Natural killer cell (primary cell): ENCODE measurements at regions not wholly inside any gene's neighbourhood (a gene's known extent, or its start where the extent isn't known, plus 50 kb on each side); places are given as distances from the start of the nearest gene placed in this dataset.

Experiments used
- ATAC-seq, 3 donors: fragments of 150-1000 bp in 2 of 3; fragments of 200-7000 bp in 1 of 3; cut with Tn5 transposase; 1 replicate in 1 of 3; 2 replicates in 2 of 3; pipeline ENCODE4 v1.10.0; 2021; ENCODE audit warnings: mild to moderate bottlenecking in 2 of 3, moderate library complexity in 2 of 3
- DNase-seq, 2 donors: peaks; one replicate each; pipeline versions ENCODE4 v3.0.0 to v3.0.0-alpha.2; 2013 to 2021; ENCODE audit warnings: mixed read lengths in 1 of 2
- H3K27ac ChIP-seq: one replicate; pipeline ENCODE4 v1.5.1; 2013; ENCODE audit warnings: mild to moderate bottlenecking, low read length
- H3K27me3 ChIP-seq: one replicate; pipeline ENCODE4 v1.6.1; 2013; ENCODE audit warnings: low read length; ENCODE audit not compliant: control insufficient read depth, insufficient read depth
- H3K36me3 ChIP-seq: one replicate; pipeline ENCODE4 v1.6.1; 2013; ENCODE audit warnings: low read length; ENCODE audit not compliant: control insufficient read depth, insufficient read depth
- H3K4me1 ChIP-seq: one replicate; pipeline ENCODE4 v1.6.1; 2013; ENCODE audit warnings: low read length; ENCODE audit not compliant: control insufficient read depth, insufficient read depth
- H3K4me3 ChIP-seq: one replicate; pipeline ENCODE4 v1.5.1; 2013; ENCODE audit warnings: low read length
- H3K9me3 ChIP-seq: one replicate; pipeline ENCODE4 v1.6.1; 2013; ENCODE audit warnings: low read length; ENCODE audit not compliant: control insufficient read depth, insufficient read depth
- H3K27ac Mint-ChIP-seq, 2 donors: one replicate each; pipeline ENCODE4 v1.8.0; 2022; ENCODE audit warnings: mild to moderate bottlenecking in 2 of 2, mixed read lengths in 2 of 2, moderate library complexity in 1 of 2
- H3K27me3 Mint-ChIP-seq, 2 donors: one replicate each; pipeline ENCODE4 v1.8.0; 2022; ENCODE audit warnings: low read depth in 2 of 2, mixed read lengths in 2 of 2
- H3K36me3 Mint-ChIP-seq: one replicate; pipeline ENCODE4 v1.8.0; 2022; ENCODE audit warnings: mixed read lengths
- H3K4me1 Mint-ChIP-seq, 2 donors: one replicate each; pipeline ENCODE4 v1.8.0; 2022; ENCODE audit warnings: mixed read lengths in 2 of 2
- H3K4me3 Mint-ChIP-seq: one replicate; pipeline ENCODE4 v1.8.0; 2022; ENCODE audit warnings: mild to moderate bottlenecking, moderate library complexity, mixed read lengths
- H3K9me3 Mint-ChIP-seq, 2 donors: one replicate each; pipeline ENCODE4 v1.8.0; 2022; ENCODE audit warnings: mixed read lengths in 2 of 2
- WGBS: methylation state at CpG from one replicate; pipeline ENCODE4 v1.1.7; 2013; ENCODE audit warnings: missing lambda C conversion rate; ENCODE audit not compliant: insufficient coverage; 5-methylcytosine and 5-hydroxymethylcytosine counted together
- intact Hi-C: fragments of 100-400 bp; cut with micrococcal nuclease; formaldehyde crosslinking; loops from one replicate; pipeline ENCODE4 v1.14.2; 2022
- TF ChIP-seq, protein P1 (sequence below): fragments of 200-600 bp; IDR thresholded peaks from one replicate; pipeline ENCODE4 v1.8.0; 2022; ENCODE audit warnings: antibody characterized with exemption

- intact Hi-C loops = no loop called here
- ATAC-seq = no peak
- Histone ChIP-seq H3K4me1 (no peaks in the 10 kb centered on the region), H3K9me3 (peaks cover 4% of the 10 kb centered on the region), H3K36me3 (no peaks in the 10 kb centered on the region), H3K4me3 (no peak overlapping the region), H3K27ac (no peak overlapping the region), H3K27me3 (no peaks in the 10 kb centered on the region)
- Mint-ChIP-seq H3K9me3 (peaks cover 6 to 8% of the 10 kb centered on the region in 2 donors), H3K27ac (no peak overlapping the region), H3K4me3 (no peak overlapping the region), H3K4me1 (no peaks in the 10 kb centered on the region), H3K36me3 (no peaks in the 10 kb centered on the region), H3K27me3 (no peaks in the 10 kb centered on the region)
- no peak for DNase-seq
- TF ChIP-seq, protein P1, sequence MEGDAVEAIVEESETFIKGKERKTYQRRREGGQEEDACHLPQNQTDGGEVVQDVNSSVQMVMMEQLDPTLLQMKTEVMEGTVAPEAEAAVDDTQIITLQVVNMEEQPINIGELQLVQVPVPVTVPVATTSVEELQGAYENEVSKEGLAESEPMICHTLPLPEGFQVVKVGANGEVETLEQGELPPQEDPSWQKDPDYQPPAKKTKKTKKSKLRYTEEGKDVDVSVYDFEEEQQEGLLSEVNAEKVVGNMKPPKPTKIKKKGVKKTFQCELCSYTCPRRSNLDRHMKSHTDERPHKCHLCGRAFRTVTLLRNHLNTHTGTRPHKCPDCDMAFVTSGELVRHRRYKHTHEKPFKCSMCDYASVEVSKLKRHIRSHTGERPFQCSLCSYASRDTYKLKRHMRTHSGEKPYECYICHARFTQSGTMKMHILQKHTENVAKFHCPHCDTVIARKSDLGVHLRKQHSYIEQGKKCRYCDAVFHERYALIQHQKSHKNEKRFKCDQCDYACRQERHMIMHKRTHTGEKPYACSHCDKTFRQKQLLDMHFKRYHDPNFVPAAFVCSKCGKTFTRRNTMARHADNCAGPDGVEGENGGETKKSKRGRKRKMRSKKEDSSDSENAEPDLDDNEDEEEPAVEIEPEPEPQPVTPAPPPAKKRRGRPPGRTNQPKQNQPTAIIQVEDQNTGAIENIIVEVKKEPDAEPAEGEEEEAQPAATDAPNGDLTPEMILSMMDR = no peak
- 76% methylated on average over 2 of the region's 2 CpGs for WGBS
These were observed 217.7 kb upstream of the ZP4 start for GRCh38 chr1:238108417-238108816.

- no peaks in the 10 kb centered on the region for H3K36me3 Mint-ChIP-seq
- intact Hi-C loops = no loop called here
- Histone ChIP-seq H3K4me1 (no peaks in the 10 kb centered on the region), H3K4me3 (no peak overlapping the region), H3K27me3 (no peaks in the 10 kb centered on the region), H3K9me3 (peaks cover 4% of the 10 kb centered on the region), H3K27ac (no peak overlapping the region), H3K36me3 (no peaks in the 10 kb centered on the region)
- H3K4me3 Mint-ChIP-seq = no peak overlapping the region
- no peak overlapping the region for H3K27ac Mint-ChIP-seq
- TF ChIP-seq, protein P1 = no peak
- no CpG with 5 or more reads among the region's 1 CpG for WGBS
- no peak for ATAC-seq
- no peaks in the 10 kb centered on the region for H3K27me3 Mint-ChIP-seq
- peaks cover 6 to 8% of the 10 kb centered on the region in 2 donors for H3K9me3 Mint-ChIP-seq
- no peak for DNase-seq
- no peaks in the 10 kb centered on the region for H3K4me1 Mint-ChIP-seq
These were observed 216.6 kb upstream of the ZP4 start for GRCh38 chr1:238107322-238107721.

GRCh38 chr1:238104752-238105151 is 214.0 kb upstream of the ZP4 start:
- H3K9me3 Mint-ChIP-seq = peaks cover under 1 to 6% of the 10 kb centered on the region in 2 donors
- TF ChIP-seq, protein P1 = no peak
- H3K4me3 ChIP-seq = no peak overlapping the region
- H3K9me3 ChIP-seq = peaks cover 4% of the 10 kb centered on the region
- H3K27ac ChIP-seq = no peak overlapping the region
- no peaks in the 10 kb centered on the region for H3K36me3 Mint-ChIP-seq
- no peaks in the 10 kb centered on the region for H3K4me1 Mint-ChIP-seq
- no peak overlapping the region for H3K4me3 Mint-ChIP-seq
- no peaks in the 10 kb centered on the region for H3K27me3 Mint-ChIP-seq
- no peak for DNase-seq
- intact Hi-C loops = no loop called here
- ATAC-seq = no peak
- 50% methylated on average over 2 of the region's 2 CpGs for WGBS
- no peaks in the 10 kb centered on the region for H3K4me1 ChIP-seq
- no peak overlapping the region for H3K27ac Mint-ChIP-seq
- H3K27me3 ChIP-seq = no peaks in the 10 kb centered on the region
- no peaks in the 10 kb centered on the region for H3K36me3 ChIP-seq

DNA sequence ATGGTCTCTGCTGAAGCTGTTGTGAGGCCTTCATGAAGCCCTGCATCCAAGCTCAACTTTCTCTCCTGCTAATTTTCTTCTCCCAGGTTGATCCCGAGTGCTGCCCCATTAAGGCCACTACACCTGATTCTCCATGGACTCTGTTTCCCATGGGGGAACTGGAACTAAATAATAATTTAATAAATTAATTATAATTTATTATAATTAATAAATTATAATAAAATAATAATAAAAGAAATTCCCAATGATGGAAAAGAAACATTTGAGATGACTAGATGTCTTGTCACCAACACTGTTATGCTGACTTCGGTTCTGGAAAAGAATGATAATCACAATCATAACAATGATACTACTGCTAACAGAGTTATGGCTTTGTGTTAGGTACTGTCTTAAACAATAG is 211.2 kb upstream of the ZP4 start:
- Histone ChIP-seq H3K4me1 (no peaks in the 10 kb centered on the region), H3K4me3 (no peak overlapping the region), H3K36me3 (no peaks in the 10 kb centered on the region), H3K9me3 (peaks cover 4% of the 10 kb centered on the region), H3K27ac (no peak overlapping the region), H3K27me3 (no peaks in the 10 kb centered on the region)
- Mint-ChIP-seq H3K36me3 (no peaks in the 10 kb centered on the region), H3K27me3 (no peaks in the 10 kb centered on the region), H3K9me3 (peaks cover 4 to 10% of the 10 kb centered on the region in 2 donors), H3K4me1 (no peaks in the 10 kb centered on the region), H3K4me3 (no peak overlapping the region), H3K27ac (no peak overlapping the region)
- ATAC-seq (no peak), DNase-seq (no peak)
- intact Hi-C loops = no loop called here
- TF ChIP-seq, protein P1 = no peak
- WGBS = 86% methylated on average over 1 of the region's 2 CpGs
